Retinal pigment epithelial cell (primary cell): ENCODE measurements at regions not wholly inside any gene's neighbourhood (a gene's known extent, or its start where the extent isn't known, plus 50 kb on each side); places are given as distances from the start of the nearest gene placed in this dataset.

Source experiments
- DNase-seq: peaks from one replicate; pipeline ENCODE4 v3.0.0-alpha.2; 2010; ENCODE audit warnings: low read depth
- H3K4me3 ChIP-seq: 2 replicates; pipeline ENCODE4 v1.5.1; 2011; ENCODE audit warnings: mild to moderate bottlenecking, low read length, control low read depth, moderate library complexity
- TF ChIP-seq, protein P1 (sequence below): conservative IDR thresholded peaks from 2 replicates; pipeline ENCODE4 v1.5.1; 2011; ENCODE audit warnings: low read depth, low read length, control low read depth, inconsistent platforms

DNA sequence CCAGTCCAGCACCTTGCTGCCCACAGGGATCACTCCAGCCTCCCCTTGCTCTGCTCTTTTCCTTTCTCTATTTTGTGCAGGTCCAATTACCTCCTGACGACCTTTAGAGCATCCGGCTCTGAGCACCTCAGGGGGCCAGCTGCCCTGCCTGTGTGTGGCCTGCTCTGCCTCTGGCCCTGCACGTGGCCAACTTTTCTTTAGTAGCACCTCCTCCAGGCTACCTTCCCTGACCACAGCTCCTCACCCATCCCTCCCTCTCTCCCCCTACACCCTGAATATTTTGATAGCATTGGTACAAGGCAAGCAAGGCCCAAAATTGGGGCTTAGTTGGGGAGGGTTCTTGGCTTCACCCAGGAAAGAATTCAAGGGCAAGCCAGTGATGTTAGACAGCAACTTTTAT is 66.9 kb upstream of the PRR20G start:
- H3K4me3 ChIP-seq, result no peak overlapping the region
- TF ChIP-seq, protein P1, sequence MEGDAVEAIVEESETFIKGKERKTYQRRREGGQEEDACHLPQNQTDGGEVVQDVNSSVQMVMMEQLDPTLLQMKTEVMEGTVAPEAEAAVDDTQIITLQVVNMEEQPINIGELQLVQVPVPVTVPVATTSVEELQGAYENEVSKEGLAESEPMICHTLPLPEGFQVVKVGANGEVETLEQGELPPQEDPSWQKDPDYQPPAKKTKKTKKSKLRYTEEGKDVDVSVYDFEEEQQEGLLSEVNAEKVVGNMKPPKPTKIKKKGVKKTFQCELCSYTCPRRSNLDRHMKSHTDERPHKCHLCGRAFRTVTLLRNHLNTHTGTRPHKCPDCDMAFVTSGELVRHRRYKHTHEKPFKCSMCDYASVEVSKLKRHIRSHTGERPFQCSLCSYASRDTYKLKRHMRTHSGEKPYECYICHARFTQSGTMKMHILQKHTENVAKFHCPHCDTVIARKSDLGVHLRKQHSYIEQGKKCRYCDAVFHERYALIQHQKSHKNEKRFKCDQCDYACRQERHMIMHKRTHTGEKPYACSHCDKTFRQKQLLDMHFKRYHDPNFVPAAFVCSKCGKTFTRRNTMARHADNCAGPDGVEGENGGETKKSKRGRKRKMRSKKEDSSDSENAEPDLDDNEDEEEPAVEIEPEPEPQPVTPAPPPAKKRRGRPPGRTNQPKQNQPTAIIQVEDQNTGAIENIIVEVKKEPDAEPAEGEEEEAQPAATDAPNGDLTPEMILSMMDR, result no peak
- DNase-seq, result no peak

DNA sequence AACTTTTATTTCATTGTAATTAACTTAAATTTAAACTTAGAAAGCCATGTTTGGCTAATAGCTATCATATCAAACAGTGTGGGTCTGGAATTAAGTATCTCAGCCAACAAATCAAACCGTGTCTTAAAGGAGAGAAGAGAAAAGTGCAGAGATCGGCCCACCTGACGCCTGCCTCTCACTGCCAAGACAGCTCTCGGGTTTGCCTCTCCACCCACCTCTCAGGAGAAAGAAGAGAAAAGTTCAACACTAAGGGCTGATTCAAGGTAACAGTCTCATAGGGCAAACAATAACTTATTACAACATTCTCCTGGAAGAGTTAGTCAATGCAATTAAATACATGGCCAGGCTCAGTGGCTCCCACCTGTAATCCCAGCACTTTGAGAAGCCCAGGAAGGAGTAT is 64.8 kb upstream of the PRR20G start:
- DNase-seq, result no peak
- TF ChIP-seq, protein P1, result no peak
- no peak overlapping the region for H3K4me3 ChIP-seq

DNA sequence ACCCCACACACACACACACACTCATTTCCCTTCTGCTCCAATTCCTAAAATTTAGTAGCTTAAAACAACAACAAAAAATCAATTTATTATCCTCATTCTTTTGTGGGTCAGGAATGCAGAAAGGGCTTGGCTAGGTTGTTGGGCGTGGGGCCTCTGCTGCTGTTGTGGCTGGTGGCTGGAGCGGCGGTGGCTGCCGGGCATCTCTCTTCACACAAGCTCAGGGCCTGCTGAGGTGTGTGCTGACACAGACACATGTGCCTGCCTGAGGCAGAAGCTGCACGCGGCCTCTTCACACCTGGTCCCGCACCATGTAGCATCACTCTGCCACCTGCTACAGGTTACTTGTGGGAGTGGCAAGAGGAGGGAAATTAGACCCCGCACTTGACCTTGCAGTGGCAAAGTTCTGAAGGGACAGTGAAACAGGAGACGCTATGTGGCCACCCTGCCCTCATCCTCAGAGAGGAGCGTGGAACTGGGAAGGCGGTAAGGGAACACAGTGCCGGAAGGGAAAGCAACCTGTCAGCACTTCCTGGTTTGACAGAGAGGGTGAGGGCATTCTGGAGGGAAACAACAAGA is 64.0 kb upstream of the PRR20G start:
- H3K4me3 ChIP-seq, result no peak overlapping the region
- TF ChIP-seq, protein P1, result no peak
- no peak for DNase-seq

DNA sequence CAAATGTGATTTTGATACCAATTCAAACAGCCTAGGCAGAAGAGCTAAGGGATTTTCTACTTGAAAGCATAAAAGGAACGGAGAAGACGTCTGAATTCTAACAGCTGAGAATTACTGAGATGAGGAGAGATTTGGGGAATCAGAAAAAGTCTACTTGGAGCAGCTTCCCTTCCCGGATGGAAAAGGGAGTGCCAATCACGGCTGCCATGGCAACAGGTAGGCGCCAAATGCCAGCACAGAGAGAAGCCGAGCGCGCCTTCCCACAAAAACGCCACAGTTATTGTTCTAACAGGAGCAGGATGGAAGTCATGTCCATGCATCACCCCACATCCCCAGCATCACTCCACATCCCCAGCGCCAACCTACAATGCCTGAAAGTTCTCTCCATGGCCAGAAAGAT is 63.5 kb upstream of the PRR20G start:
- no peak overlapping the region for H3K4me3 ChIP-seq
- DNase-seq, result no peak
- TF ChIP-seq, protein P1, result no peak

DNA sequence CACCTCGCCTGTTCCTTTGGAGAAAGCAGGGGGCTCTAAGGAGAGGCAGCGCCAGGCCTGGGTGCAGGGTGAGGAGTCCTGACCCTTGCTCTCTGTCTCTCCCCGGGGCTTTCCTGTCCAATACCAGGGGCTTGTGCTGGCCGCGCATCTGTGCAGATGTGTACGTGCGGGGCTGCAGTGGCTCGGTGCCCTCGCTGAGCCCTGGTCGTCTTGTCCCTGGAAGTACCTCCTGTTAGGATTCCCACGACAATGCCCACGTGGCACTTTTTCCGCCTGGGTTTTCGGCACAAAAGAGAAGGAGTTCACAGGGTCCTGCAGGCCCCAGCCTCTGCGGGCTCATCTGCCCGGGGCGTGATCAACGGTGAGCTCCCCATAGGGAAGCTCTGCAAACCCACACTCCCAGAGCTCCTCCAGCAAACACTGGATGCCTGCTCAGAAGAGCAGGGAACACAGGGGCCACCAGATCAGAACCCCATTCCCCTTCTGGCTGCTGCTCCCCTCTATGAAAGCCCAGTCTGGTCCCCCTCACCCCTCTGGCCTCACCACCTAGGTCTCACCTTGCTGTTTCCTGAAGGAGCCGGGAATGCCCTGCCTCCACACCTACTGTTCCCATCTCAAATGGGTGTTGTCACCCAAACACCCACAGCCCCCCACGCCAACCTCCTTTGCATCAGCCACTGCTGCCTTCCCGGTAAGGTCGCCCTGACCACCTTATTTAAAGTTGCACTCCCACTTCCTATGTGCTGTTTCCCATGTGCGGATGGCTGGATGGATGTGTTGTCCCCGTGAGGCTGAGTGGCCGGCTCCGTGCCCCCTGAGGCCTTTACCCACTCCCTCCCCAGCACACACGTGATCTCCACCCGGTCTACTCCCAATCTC is 62.6 kb upstream of the PRR20G start:
- TF ChIP-seq, protein P1, result no peak

DNA sequence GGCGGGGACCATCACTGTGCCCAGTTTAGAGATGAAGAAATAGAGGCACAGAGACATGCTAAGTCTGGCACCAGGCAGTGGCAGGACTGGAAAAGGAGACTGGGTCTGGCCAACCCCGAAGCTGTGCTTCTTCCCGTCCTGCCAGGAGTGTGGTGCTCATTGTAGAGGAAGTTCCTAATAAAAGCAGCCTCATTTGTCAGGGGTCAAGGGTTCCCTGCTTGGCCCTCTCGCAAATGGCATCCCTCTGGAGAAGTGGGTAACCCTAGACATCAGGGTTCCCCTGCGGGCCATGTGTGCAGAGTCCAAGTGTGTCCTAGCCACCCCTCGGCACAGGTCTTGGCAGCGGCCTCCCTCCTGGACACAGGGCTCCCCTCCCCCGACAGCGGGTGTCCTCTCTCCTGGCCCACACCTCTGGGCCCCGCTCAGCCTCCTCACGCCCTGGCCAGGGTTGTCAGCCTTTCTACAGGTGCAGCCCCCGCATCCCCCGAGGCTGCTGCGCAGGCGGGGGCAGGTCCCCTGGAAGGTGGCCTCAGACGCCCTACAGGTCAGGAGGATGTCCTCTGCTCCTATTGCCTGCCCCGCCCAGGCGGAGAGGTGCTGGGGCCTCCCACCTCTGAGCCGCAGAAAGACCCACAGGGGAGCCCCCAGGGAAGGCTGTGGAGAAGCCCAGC is 61.8 kb upstream of the PRR20G start:
- no peak for DNase-seq
- H3K4me3 ChIP-seq, result no peak overlapping the region
- TF ChIP-seq, protein P1, result no peak

More for the DNA sequence above, 62.6 kb upstream of the PRR20G start:
- DNase-seq, result no peak
- H3K4me3 ChIP-seq, result no peak overlapping the region

DNA sequence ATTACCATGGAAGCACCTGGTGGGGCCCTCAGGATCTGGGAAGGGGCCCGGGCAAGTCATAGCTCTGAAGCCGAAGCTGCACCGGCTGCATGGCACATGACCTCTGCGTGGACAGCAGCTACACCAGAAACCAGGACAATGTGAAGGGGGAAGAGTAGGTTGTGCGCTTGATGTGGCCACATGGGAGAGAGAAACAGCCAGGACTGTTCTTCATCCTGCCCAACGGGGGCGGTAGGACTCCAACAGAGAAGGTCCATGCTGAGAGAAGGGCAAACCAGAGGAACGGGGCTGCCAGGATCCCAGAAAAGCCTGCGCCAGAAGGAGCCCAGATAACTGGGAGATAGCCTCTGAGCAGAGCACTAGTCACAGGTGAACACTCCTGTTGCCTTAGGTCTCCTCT is 54.9 kb upstream of the PRR20G start:
- no peak overlapping the region for H3K4me3 ChIP-seq
- DNase-seq, result no peak
- TF ChIP-seq, protein P1, result no peak
